ENCODE measurements at regions not wholly inside any gene's neighbourhood (a gene's known extent, or its start where the extent isn't known, plus 50 kb on each side); places are given as distances from the start of the nearest gene placed in this dataset.

GRCh38 chr10:106183041-106183440 is 981.5 kb downstream of the SORCS1 start:
- H3K36me3 ChIP-seq (ENCODE audit: control insufficient read depth in 4 of 4, insufficient read depth in 4 of 4, low read length in 3 of 4) = no peaks in the 10 kb centered on the region
- no peaks in the 10 kb centered on the region for H3K4me1 ChIP-seq (ENCODE audit: control extremely low read depth in 1 of 4, control insufficient read depth in 4 of 4, insufficient read depth in 4 of 4, low read length in 3 of 4)
- POLR2A ChIA-PET = no interaction called here
- 96% methylated on average over 4 of the region's 5 CpGs for WGBS (ENCODE audit: insufficient coverage)
- no peak overlapping the region for H3K27ac ChIP-seq (ENCODE audit: insufficient read depth in 1 of 2, low read depth in 1 of 2, low read length in 2 of 2, poor library complexity in 1 of 2, severe bottlenecking in 2 of 2)
- H3K4me3 ChIP-seq (ENCODE audit: control insufficient read depth in 1 of 7, extremely low read depth in 1 of 7, insufficient read depth in 4 of 7, low read depth in 2 of 7, low read length in 6 of 7) = no peak overlapping the region
- no peaks in the 10 kb centered on the region for H3K9me3 ChIP-seq (ENCODE audit: control extremely low read depth in 1 of 5, control insufficient read depth in 4 of 5, insufficient read depth in 2 of 5, low read depth in 1 of 5, low read length in 4 of 5)
- DNase-seq = no peak
- CTCF ChIA-PET = interaction anchor here (1.0 kb wide), 1 partner anchor 9 kb away, joined by 4 read pairs; no protein-coding TSS in a partner anchor
- no peaks in the 10 kb centered on the region for H3K27me3 ChIP-seq (replicated peaks in 2 of 5; ENCODE audit: control insufficient read depth in 4 of 5, insufficient read depth in 5 of 5, low read length in 4 of 5)

- POLR2A ChIA-PET = no interaction called here
- Histone ChIP-seq H3K4me1 (ENCODE audit: control extremely low read depth in 1 of 4, control insufficient read depth in 4 of 4, insufficient read depth in 4 of 4, low read length in 3 of 4) (no peaks in the 10 kb centered on the region), H3K27ac (ENCODE audit: insufficient read depth in 1 of 2, low read depth in 1 of 2, low read length in 2 of 2, poor library complexity in 1 of 2, severe bottlenecking in 2 of 2) (no peak overlapping the region), H3K4me3 (ENCODE audit: control insufficient read depth in 1 of 7, extremely low read depth in 1 of 7, insufficient read depth in 4 of 7, low read depth in 2 of 7, low read length in 6 of 7) (no peak overlapping the region), H3K9me3 (ENCODE audit: control extremely low read depth in 1 of 5, control insufficient read depth in 4 of 5, insufficient read depth in 2 of 5, low read depth in 1 of 5, low read length in 4 of 5) (no peaks in the 10 kb centered on the region), H3K36me3 (ENCODE audit: control insufficient read depth in 4 of 4, insufficient read depth in 4 of 4, low read length in 3 of 4) (no peaks in the 10 kb centered on the region), H3K27me3 (replicated peaks in 2 of 5; ENCODE audit: control insufficient read depth in 4 of 5, insufficient read depth in 5 of 5, low read length in 4 of 5) (no peaks in the 10 kb centered on the region)
- CTCF ChIA-PET = no interaction called here
- DNase-seq = no peak
These were observed 982.0 kb downstream of the SORCS1 start for GRCh38 chr10:106182542-106182941.

GRCh38 chr10:106181501-106181900 is 983.0 kb downstream of the SORCS1 start:
- Histone ChIP-seq H3K4me1 (ENCODE audit: control extremely low read depth in 1 of 4, control insufficient read depth in 4 of 4, insufficient read depth in 4 of 4, low read length in 3 of 4) (no peaks in the 10 kb centered on the region), H3K9me3 (ENCODE audit: control extremely low read depth in 1 of 5, control insufficient read depth in 4 of 5, insufficient read depth in 2 of 5, low read depth in 1 of 5, low read length in 4 of 5) (no peaks in the 10 kb centered on the region), H3K4me3 (ENCODE audit: control insufficient read depth in 1 of 7, extremely low read depth in 1 of 7, insufficient read depth in 4 of 7, low read depth in 2 of 7, low read length in 6 of 7) (no peak overlapping the region), H3K27ac (ENCODE audit: insufficient read depth in 1 of 2, low read depth in 1 of 2, low read length in 2 of 2, poor library complexity in 1 of 2, severe bottlenecking in 2 of 2) (no peak overlapping the region), H3K36me3 (ENCODE audit: control insufficient read depth in 4 of 4, insufficient read depth in 4 of 4, low read length in 3 of 4) (no peaks in the 10 kb centered on the region), H3K27me3 (replicated peaks in 2 of 5; ENCODE audit: control insufficient read depth in 4 of 5, insufficient read depth in 5 of 5, low read length in 4 of 5) (no peaks in the 10 kb centered on the region)
- DNase-seq = no peak
- CTCF ChIA-PET = no interaction called here
- WGBS (ENCODE audit: insufficient coverage) = 24% methylated on average over 2 of the region's 3 CpGs
- POLR2A ChIA-PET = no interaction called here

- Histone ChIP-seq H3K27ac (ENCODE audit: insufficient read depth in 1 of 2, low read depth in 1 of 2, low read length in 2 of 2, poor library complexity in 1 of 2, severe bottlenecking in 2 of 2) (no peak overlapping the region), H3K9me3 (ENCODE audit: control extremely low read depth in 1 of 5, control insufficient read depth in 4 of 5, insufficient read depth in 2 of 5, low read depth in 1 of 5, low read length in 4 of 5) (no peaks in the 10 kb centered on the region), H3K4me3 (ENCODE audit: control insufficient read depth in 1 of 7, extremely low read depth in 1 of 7, insufficient read depth in 4 of 7, low read depth in 2 of 7, low read length in 6 of 7) (no peak overlapping the region), H3K27me3 (replicated peaks in 2 of 5; ENCODE audit: control insufficient read depth in 4 of 5, insufficient read depth in 5 of 5, low read length in 4 of 5) (peaks cover 0 to 2% (median 0%) of the 10 kb centered on the region in 5 experiments), H3K4me1 (ENCODE audit: control extremely low read depth in 1 of 4, control insufficient read depth in 4 of 4, insufficient read depth in 4 of 4, low read length in 3 of 4) (no peaks in the 10 kb centered on the region), H3K36me3 (ENCODE audit: control insufficient read depth in 4 of 4, insufficient read depth in 4 of 4, low read length in 3 of 4) (no peaks in the 10 kb centered on the region)
- CTCF ChIA-PET = no interaction called here
- DNase-seq = no peak
- POLR2A ChIA-PET = no interaction called here
These were observed 985.1 kb downstream of the SORCS1 start for GRCh38 chr10:106179430-106179829.

- no CpG with 5 or more reads among the region's 5 CpGs for WGBS (ENCODE audit: insufficient coverage)
- no peaks in the 10 kb centered on the region for H3K9me3 ChIP-seq (ENCODE audit: control extremely low read depth in 1 of 5, control insufficient read depth in 4 of 5, insufficient read depth in 2 of 5, low read depth in 1 of 5, low read length in 4 of 5)
- H3K27me3 ChIP-seq (replicated peaks in 2 of 5; ENCODE audit: control insufficient read depth in 4 of 5, insufficient read depth in 5 of 5, low read length in 4 of 5) = peaks cover 0 to 2% (median 0%) of the 10 kb centered on the region in 5 experiments
- POLR2A ChIA-PET = no interaction called here
- no peak overlapping the region for H3K27ac ChIP-seq (ENCODE audit: insufficient read depth in 1 of 2, low read depth in 1 of 2, low read length in 2 of 2, poor library complexity in 1 of 2, severe bottlenecking in 2 of 2)
- H3K4me1 ChIP-seq (ENCODE audit: control extremely low read depth in 1 of 4, control insufficient read depth in 4 of 4, insufficient read depth in 4 of 4, low read length in 3 of 4) = no peaks in the 10 kb centered on the region
- peak; percentile 1 to 18 (median 8) for DNase-seq
- H3K4me3 ChIP-seq (ENCODE audit: control insufficient read depth in 1 of 7, extremely low read depth in 1 of 7, insufficient read depth in 4 of 7, low read depth in 2 of 7, low read length in 6 of 7) = no peak overlapping the region
- H3K36me3 ChIP-seq (ENCODE audit: control insufficient read depth in 4 of 4, insufficient read depth in 4 of 4, low read length in 3 of 4) = no peaks in the 10 kb centered on the region
- CTCF ChIA-PET = no interaction called here
These were observed 988.6 kb downstream of the SORCS1 start for GRCh38 chr10:106175760-106176377.

- H3K4me1 ChIP-seq (ENCODE audit: control extremely low read depth in 1 of 4, control insufficient read depth in 4 of 4, insufficient read depth in 4 of 4, low read length in 3 of 4) = no peaks in the 10 kb centered on the region
- H3K36me3 ChIP-seq (ENCODE audit: control insufficient read depth in 4 of 4, insufficient read depth in 4 of 4, low read length in 3 of 4) = no peaks in the 10 kb centered on the region
- no peak for DNase-seq
- H3K4me3 ChIP-seq (ENCODE audit: control insufficient read depth in 1 of 7, extremely low read depth in 1 of 7, insufficient read depth in 4 of 7, low read depth in 2 of 7, low read length in 6 of 7) = no peak overlapping the region
- no peak overlapping the region for H3K27ac ChIP-seq (ENCODE audit: insufficient read depth in 1 of 2, low read depth in 1 of 2, low read length in 2 of 2, poor library complexity in 1 of 2, severe bottlenecking in 2 of 2)
- ChIA-PET CTCF (no interaction called here), POLR2A (no interaction called here)
- peaks cover 0 to 2% (median 0%) of the 10 kb centered on the region in 5 experiments for H3K27me3 ChIP-seq (replicated peaks in 2 of 5; ENCODE audit: control insufficient read depth in 4 of 5, insufficient read depth in 5 of 5, low read length in 4 of 5)
- WGBS (ENCODE audit: insufficient coverage) = 82% methylated on average over 1 of the region's 3 CpGs
- H3K9me3 ChIP-seq (ENCODE audit: control extremely low read depth in 1 of 5, control insufficient read depth in 4 of 5, insufficient read depth in 2 of 5, low read depth in 1 of 5, low read length in 4 of 5) = no peaks in the 10 kb centered on the region
These were observed 990.7 kb downstream of the SORCS1 start for GRCh38 chr10:106173838-106174237.

- ChIA-PET POLR2A (no interaction called here), CTCF (no interaction called here)
- Histone ChIP-seq H3K9me3 (ENCODE audit: control extremely low read depth in 1 of 5, control insufficient read depth in 4 of 5, insufficient read depth in 2 of 5, low read depth in 1 of 5, low read length in 4 of 5) (no peaks in the 10 kb centered on the region), H3K36me3 (ENCODE audit: control insufficient read depth in 4 of 4, insufficient read depth in 4 of 4, low read length in 3 of 4) (no peaks in the 10 kb centered on the region), H3K4me1 (ENCODE audit: control extremely low read depth in 1 of 4, control insufficient read depth in 4 of 4, insufficient read depth in 4 of 4, low read length in 3 of 4) (no peaks in the 10 kb centered on the region), H3K27me3 (replicated peaks in 2 of 5; ENCODE audit: control insufficient read depth in 4 of 5, insufficient read depth in 5 of 5, low read length in 4 of 5) (no peaks in the 10 kb centered on the region), H3K4me3 (ENCODE audit: control insufficient read depth in 1 of 7, extremely low read depth in 1 of 7, insufficient read depth in 4 of 7, low read depth in 2 of 7, low read length in 6 of 7) (no peak overlapping the region), H3K27ac (ENCODE audit: insufficient read depth in 1 of 2, low read depth in 1 of 2, low read length in 2 of 2, poor library complexity in 1 of 2, severe bottlenecking in 2 of 2) (no peak overlapping the region)
- no peak for DNase-seq
- 92% methylated on average over 4 of the region's 7 CpGs for WGBS (ENCODE audit: insufficient coverage)
These were observed 995.3 kb downstream of the SORCS1 start for GRCh38 chr10:106169241-106169640.
